ENCODE measurements at regions not wholly inside any gene's neighbourhood (a gene's known extent, or its start where the extent isn't known, plus 50 kb on each side); places are given as distances from the start of the nearest gene placed in this dataset.

- TF ChIP-seq, protein P1, sequence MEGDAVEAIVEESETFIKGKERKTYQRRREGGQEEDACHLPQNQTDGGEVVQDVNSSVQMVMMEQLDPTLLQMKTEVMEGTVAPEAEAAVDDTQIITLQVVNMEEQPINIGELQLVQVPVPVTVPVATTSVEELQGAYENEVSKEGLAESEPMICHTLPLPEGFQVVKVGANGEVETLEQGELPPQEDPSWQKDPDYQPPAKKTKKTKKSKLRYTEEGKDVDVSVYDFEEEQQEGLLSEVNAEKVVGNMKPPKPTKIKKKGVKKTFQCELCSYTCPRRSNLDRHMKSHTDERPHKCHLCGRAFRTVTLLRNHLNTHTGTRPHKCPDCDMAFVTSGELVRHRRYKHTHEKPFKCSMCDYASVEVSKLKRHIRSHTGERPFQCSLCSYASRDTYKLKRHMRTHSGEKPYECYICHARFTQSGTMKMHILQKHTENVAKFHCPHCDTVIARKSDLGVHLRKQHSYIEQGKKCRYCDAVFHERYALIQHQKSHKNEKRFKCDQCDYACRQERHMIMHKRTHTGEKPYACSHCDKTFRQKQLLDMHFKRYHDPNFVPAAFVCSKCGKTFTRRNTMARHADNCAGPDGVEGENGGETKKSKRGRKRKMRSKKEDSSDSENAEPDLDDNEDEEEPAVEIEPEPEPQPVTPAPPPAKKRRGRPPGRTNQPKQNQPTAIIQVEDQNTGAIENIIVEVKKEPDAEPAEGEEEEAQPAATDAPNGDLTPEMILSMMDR (IDR thresholded peaks at IDR 0.05; ENCODE audit: low read depth, low read length) = no peak
- TF ChIP-seq EZH2phosphoT487 (IDR thresholded peaks at IDR 0.05; ENCODE audit: low read depth) = no peak
- Histone ChIP-seq H3K27me3 (ENCODE audit: low read depth, low read length) (no peaks in the 10 kb centered on the region), H2AFZ (ENCODE audit: low read depth, low read length) (no peak overlapping the region), H3K36me3 (replicated peaks; ENCODE audit: low read depth, low read length) (no peaks in the 10 kb centered on the region), H3K27ac (ENCODE audit: low read length) (no peak overlapping the region), H4K20me1 (ENCODE audit: insufficient read depth, low read length) (no peaks in the 10 kb centered on the region), H3K4me1 (ENCODE audit: low read length) (peaks cover 36% of the 10 kb centered on the region), H3K9me3 (ENCODE audit: insufficient read depth, low read length) (no peaks in the 10 kb centered on the region), H3K9ac (ENCODE audit: low read length) (no peak overlapping the region), H3K4me3 (ENCODE audit: low read length) (no peak overlapping the region), H3K4me2 (ENCODE audit: low read length) (peak overlapping the region; percentile 41), H3K79me2 (ENCODE audit: low read length) (no peaks in the 10 kb centered on the region)
These were observed 62.1 kb upstream of the SESN3 start for GRCh38 chr11:95293116-95293515.

GRCh38 chr11:95291946-95292345 is 60.9 kb upstream of the SESN3 start:
- no peaks in the 10 kb centered on the region for H4K20me1 ChIP-seq (ENCODE audit: insufficient read depth, low read length)
- no peak overlapping the region for H3K27ac ChIP-seq (ENCODE audit: low read length)
- no peak overlapping the region for H3K4me2 ChIP-seq (ENCODE audit: low read length)
- TF ChIP-seq, protein P1 (IDR thresholded peaks at IDR 0.05; ENCODE audit: low read depth, low read length) = no peak
- TF ChIP-seq EZH2phosphoT487 (IDR thresholded peaks at IDR 0.05; ENCODE audit: low read depth) = no peak
- H3K9ac ChIP-seq (ENCODE audit: low read length) = no peak overlapping the region
- no peaks in the 10 kb centered on the region for H3K36me3 ChIP-seq (replicated peaks; ENCODE audit: low read depth, low read length)
- H3K9me3 ChIP-seq (ENCODE audit: insufficient read depth, low read length) = no peaks in the 10 kb centered on the region
- H3K4me1 ChIP-seq (ENCODE audit: low read length) = peaks cover 26% of the 10 kb centered on the region
- H3K27me3 ChIP-seq (ENCODE audit: low read depth, low read length) = no peaks in the 10 kb centered on the region
- H3K79me2 ChIP-seq (ENCODE audit: low read length) = no peaks in the 10 kb centered on the region
- no peak overlapping the region for H2AFZ ChIP-seq (ENCODE audit: low read depth, low read length)
- H3K4me3 ChIP-seq (ENCODE audit: low read length) = no peak overlapping the region

- no peaks in the 10 kb centered on the region for H4K20me1 ChIP-seq (ENCODE audit: insufficient read depth, low read length)
- TF ChIP-seq, protein P1 (IDR thresholded peaks at IDR 0.05; ENCODE audit: low read depth, low read length) = no peak
- no peak for TF ChIP-seq EZH2phosphoT487 (IDR thresholded peaks at IDR 0.05; ENCODE audit: low read depth)
- H3K36me3 ChIP-seq (replicated peaks; ENCODE audit: low read depth, low read length) = no peaks in the 10 kb centered on the region
- H3K79me2 ChIP-seq (ENCODE audit: low read length) = no peaks in the 10 kb centered on the region
- no peak overlapping the region for H3K4me2 ChIP-seq (ENCODE audit: low read length)
- H3K9me3 ChIP-seq (ENCODE audit: insufficient read depth, low read length) = no peaks in the 10 kb centered on the region
- no peak overlapping the region for H3K4me3 ChIP-seq (ENCODE audit: low read length)
- no peaks in the 10 kb centered on the region for H3K27me3 ChIP-seq (ENCODE audit: low read depth, low read length)
- H3K27ac ChIP-seq (ENCODE audit: low read length) = no peak overlapping the region
- no peak overlapping the region for H2AFZ ChIP-seq (ENCODE audit: low read depth, low read length)
- peaks cover 20% of the 10 kb centered on the region for H3K4me1 ChIP-seq (ENCODE audit: low read length)
- H3K9ac ChIP-seq (ENCODE audit: low read length) = no peak overlapping the region
These were observed 58.5 kb upstream of the SESN3 start for GRCh38 chr11:95289378-95290101.

DNA sequence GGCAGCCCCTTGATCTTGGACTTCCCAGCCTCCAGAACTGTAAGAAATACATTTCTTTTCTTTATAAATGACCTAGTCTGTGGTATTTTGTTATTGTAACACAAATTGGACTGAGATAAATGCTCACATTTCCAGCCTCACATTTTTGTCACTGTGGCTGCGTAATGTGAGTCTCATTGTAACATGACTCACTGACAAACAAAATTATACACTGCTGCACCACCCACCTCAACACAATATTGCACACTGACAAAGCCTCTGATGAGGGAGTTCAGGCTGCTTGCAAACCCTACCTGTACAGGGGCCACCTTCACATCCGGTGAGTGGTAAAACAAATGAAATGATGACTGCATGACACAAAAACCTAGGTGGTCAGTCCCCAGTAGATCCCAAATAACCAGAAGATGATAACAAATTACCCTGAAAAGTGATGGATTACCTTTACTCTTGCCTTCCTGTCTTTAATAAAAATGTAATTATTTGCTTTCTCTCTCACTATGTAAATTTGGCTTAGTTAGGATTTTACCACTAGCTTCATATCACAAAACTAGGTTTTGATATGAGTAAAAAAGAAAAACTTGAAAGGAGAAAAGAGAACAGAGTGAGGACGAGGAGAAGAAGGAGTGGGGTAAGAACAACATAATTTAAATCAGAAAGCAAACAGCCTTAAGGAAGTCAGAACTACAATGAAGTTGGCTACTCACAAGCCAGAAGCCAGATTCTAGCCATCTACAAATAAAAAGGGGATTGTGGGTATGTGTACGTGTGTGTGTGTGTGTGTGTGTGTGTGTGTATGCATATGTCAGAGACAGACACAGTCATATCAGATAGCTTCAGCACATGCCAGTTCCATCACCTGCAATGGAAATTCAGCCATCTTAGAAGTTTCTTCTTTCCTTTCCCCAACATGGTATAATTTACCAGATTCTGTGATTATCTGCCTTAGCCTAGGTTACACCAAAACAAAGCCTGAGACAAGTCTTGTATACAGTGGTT is 53.4 kb upstream of the SESN3 start:
- Histone ChIP-seq H3K36me3 (replicated peaks; ENCODE audit: low read depth, low read length) (no peaks in the 10 kb centered on the region), H3K4me1 (ENCODE audit: low read length) (peaks cover 57% of the 10 kb centered on the region), H3K27me3 (ENCODE audit: low read depth, low read length) (no peaks in the 10 kb centered on the region), H2AFZ (ENCODE audit: low read depth, low read length) (0 out of 2 replicates have a peak overlapping the region, but pooled peaks have one; percentile 3), H3K79me2 (ENCODE audit: low read length) (no peaks in the 10 kb centered on the region), H3K27ac (ENCODE audit: low read length) (peak overlapping the region; percentile 43), H3K9me3 (ENCODE audit: insufficient read depth, low read length) (no peaks in the 10 kb centered on the region), H4K20me1 (ENCODE audit: insufficient read depth, low read length) (no peaks in the 10 kb centered on the region), H3K4me2 (ENCODE audit: low read length) (peak overlapping the region; percentile 52), H3K4me3 (ENCODE audit: low read length) (peak overlapping the region; percentile 11; the same call in 1 of the 2 replicates), H3K9ac (ENCODE audit: low read length) (no peak overlapping the region)
- TF ChIP-seq, protein P1 (IDR thresholded peaks at IDR 0.05; ENCODE audit: low read depth, low read length) = no peak
- no peak for TF ChIP-seq EZH2phosphoT487 (IDR thresholded peaks at IDR 0.05; ENCODE audit: low read depth)

Measured in OCI-LY3 (cell line).